HepG2 (cell line): ENCODE measurements at regions not wholly inside any gene's neighbourhood (a gene's known extent, or its start where the extent isn't known, plus 50 kb on each side); places are given as distances from the start of the nearest gene placed in this dataset.

Experiments
- ATAC-seq: fragments of 200-7000 bp; cut with Tn5 transposase; 3 replicates; pipeline ENCODE4 v1.9.1; 2020; ENCODE audit warnings: mild to moderate bottlenecking, moderate library complexity
- BruUV-seq: library from RNA; stranded (reverse); fragments of 400-500 nt; replicated peaks from 2 replicates; lab custom pipeline; 2021; lab: Mats Ljungman, UMichigan
- CTCF ChIA-PET: fragments of 300-600 bp; formaldehyde crosslinking; extraction: SDS; loops from one replicate; lab custom pipeline; 2021; ENCODE audit warnings: low total read pairs, inconsistent platforms, low intra/inter-chr PET ratio; lab: Yijun Ruan, JAX
- POLR2A ChIA-PET: fragments of 350-600 bp; sonication (Branson Sonifier 250); formaldehyde crosslinking; loops from one replicate; lab custom pipeline; 2020; ENCODE audit warnings: antibody characterized with exemption, inconsistent platforms; lab: Yijun Ruan, JAX
- DNase-seq: peaks from one replicate; pipeline ENCODE4 v3.0.0-alpha.2; 2015; ENCODE audit warnings: low spot score
- FAIRE-seq: peaks from 3 replicates; lab custom pipeline; 2011; peaks lifted over from hg19 to GRCh38; lab: Jason Lieb, UNC
- H2AFZ ChIP-seq: one replicate; pipeline ENCODE4 v1.6.1; 2011; ENCODE audit warnings: low read length, inconsistent platforms
- H3K27ac ChIP-seq: fragments of 300-600 bp; 3 replicates; pipeline ENCODE4 v1.8.0; 2011; ENCODE audit warnings: mixed run types, mild to moderate bottlenecking, mixed read lengths, low read length, inconsistent platforms; ENCODE audit not compliant: insufficient read depth; ENCODE audit errors: extremely low read length
- H3K27me3 ChIP-seq, 2 experiments: fragments of 200-600 bp in 1 of 2; 2 replicates in 1 of 2; 3 replicates in 1 of 2; pipeline versions ENCODE4 v1.6.0 to v1.8.0; 2011; ENCODE audit warnings: low read length in 2 of 2, mild to moderate bottlenecking in 2 of 2, moderate library complexity in 2 of 2, inconsistent platforms in 1 of 2; ENCODE audit not compliant: insufficient read depth in 2 of 2, control insufficient read depth in 1 of 2
- H3K36me3 ChIP-seq, 2 experiments: fragments of 200-600 bp in 1 of 2; replicated peaks in 1 of 2; 2 replicates in 1 of 2; 3 replicates in 1 of 2; pipeline versions ENCODE4 v1.5.1 to v1.8.0; 2011; ENCODE audit warnings: low read length in 2 of 2, inconsistent platforms in 1 of 2; ENCODE audit not compliant: insufficient read depth in 2 of 2, control insufficient read depth in 1 of 2
- H3K4me1 ChIP-seq: 2 replicates; pipeline ENCODE4 v1.5.1; 2012; ENCODE audit warnings: low read length, inconsistent platforms; ENCODE audit not compliant: insufficient read depth
- H3K4me2 ChIP-seq: 2 replicates; pipeline ENCODE4 v1.6.0; 2011; ENCODE audit warnings: low read depth, low read length, inconsistent platforms
- H3K4me3 ChIP-seq, 3 experiments: fragments of 200-600 bp in 1 of 3; sonication (generic), shearing (Covaris generic) in 1 of 3; replicated peaks in 1 of 3; 2 replicates each; pipeline ENCODE4 v1.5.1; 2011 to 2016; ENCODE audit warnings: low read length in 3 of 3, inconsistent platforms in 2 of 3, low read depth in 2 of 3, mild to moderate bottlenecking in 2 of 3, control low read depth in 1 of 3, mixed read lengths in 1 of 3; ENCODE audit not compliant: insufficient read depth in 1 of 3
- H3K79me2 ChIP-seq: one replicate; pipeline ENCODE4 v1.6.1; 2011; ENCODE audit warnings: low read length, inconsistent platforms; ENCODE audit not compliant: insufficient read depth
- H3K9ac ChIP-seq: 2 replicates; pipeline ENCODE4 v1.6.0; 2011; ENCODE audit warnings: mild to moderate bottlenecking, low read depth, low read length, inconsistent platforms; ENCODE audit not compliant: insufficient read depth
- H3K9me3 ChIP-seq: 2 replicates; pipeline ENCODE4 v1.5.1; 2012; ENCODE audit warnings: mild to moderate bottlenecking, low read length
- H4K20me1 ChIP-seq: 2 replicates; pipeline ENCODE4 v1.6.0; 2011; ENCODE audit warnings: inconsistent platforms, mild to moderate bottlenecking, low read length, moderate library complexity; ENCODE audit not compliant: insufficient read depth
- JUNB ChIP-seq: sonication (generic); formaldehyde crosslinking; IDR thresholded peaks from 2 replicates; pipeline ENCODE4 v1.8.0; 2022; ENCODE audit warnings: missing genetic modification reagents, mild to moderate bottlenecking, borderline replicate concordance
- KLF9 ChIP-seq: IDR thresholded peaks from 2 replicates; pipeline ENCODE4 v1.6.1; 2016; ENCODE audit warnings: low read depth
- RBM39 ChIP-seq: fragments of 200-400 bp; formaldehyde crosslinking; IDR thresholded peaks from one replicate; pipeline ENCODE4 v1.6.1; 2018; ENCODE audit warnings: antibody characterized with exemption, mild to moderate bottlenecking, low read depth, low read length; ENCODE audit not compliant: poor library complexity, severe bottlenecking
- SMAD9 ChIP-seq: sonication (generic); formaldehyde crosslinking; IDR thresholded peaks from 2 replicates; pipeline ENCODE4 v1.5.1; 2020; ENCODE audit warnings: mild to moderate bottlenecking, missing genetic modification reagents
- SRSF1 ChIP-seq: fragments of 200-400 bp; formaldehyde crosslinking; optimal IDR thresholded peaks from 2 replicates; pipeline ENCODE3; 2017; ENCODE audit warnings: mild to moderate bottlenecking, low read depth, low read length, moderate library complexity
- ZNF501 ChIP-seq: sonication (generic); formaldehyde crosslinking; IDR thresholded peaks from 2 replicates; pipeline ENCODE4 v1.5.1; 2020; ENCODE audit warnings: mild to moderate bottlenecking, moderate library complexity, missing genetic modification reagents
- whole genome bisulfite sequencing: methylation state at CpG from one replicate; pipeline ENCODE4 v1.1.6; 2017; ENCODE audit warnings: low lambda C conversion rate; 5-methylcytosine and 5-hydroxymethylcytosine counted together
- in situ Hi-C: cut with HindIII; loops from 2 replicates; pipeline ENCODE4 v1.10.0; 2017; ENCODE audit warnings: low pct_unique_long_range_greater_than_20kb; ENCODE audit not compliant: extremely low pct_ligation_motif_present
- intact Hi-C: fragments of 100-400 bp; cut with micrococcal nuclease; formaldehyde crosslinking; loops from one replicate; pipeline ENCODE4 v1.10.0; 2022; ENCODE audit not compliant: unreplicated experiment
- TF ChIP-seq, protein P1 (sequence below): sonication (generic); formaldehyde crosslinking; IDR thresholded peaks from 2 replicates; pipeline ENCODE4 v1.4.0; 2020; ENCODE audit warnings: missing genetic modification reagents
- TF ChIP-seq, protein P2 (sequence below): sonication (generic); formaldehyde crosslinking; IDR thresholded peaks from 2 replicates; pipeline ENCODE4 v1.5.0; 2020; ENCODE audit warnings: missing genetic modification reagents

DNA sequence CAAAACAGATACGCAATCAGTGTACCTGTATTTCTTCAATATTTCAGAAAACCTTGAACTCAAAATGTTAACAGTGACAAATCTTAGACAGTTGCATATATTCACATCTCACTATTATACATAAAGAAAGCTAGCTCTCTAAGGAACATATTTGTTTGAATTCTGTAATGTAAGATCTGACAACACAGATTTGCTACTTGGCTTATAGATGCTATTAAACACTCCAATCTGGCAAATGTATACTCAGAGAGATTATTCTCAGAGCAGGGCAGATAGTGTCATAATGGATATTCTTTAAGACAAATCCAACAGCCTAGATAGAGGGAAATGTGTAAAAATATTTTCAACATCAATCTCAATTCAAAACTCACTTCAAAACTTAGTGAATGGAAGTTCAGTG is 794.5 kb upstream of the CDH9 start:
- Histone ChIP-seq H3K4me1 (no peaks in the 10 kb centered on the region), H3K4me2 (no peak overlapping the region), H3K9ac (no peak overlapping the region), H4K20me1 (no peaks in the 10 kb centered on the region), H2AFZ (no peak overlapping the region), H3K79me2 (no peaks in the 10 kb centered on the region), H3K9me3 (no peaks in the 10 kb centered on the region), H3K36me3 (no peaks in the 10 kb centered on the region), H3K27me3 (no peaks in the 10 kb centered on the region), H3K27ac (no peak overlapping the region), H3K4me3 (no peak overlapping the region)
- intact Hi-C loops = no loop called here
- FAIRE-seq (no peak), DNase-seq (no peak), ATAC-seq (no peak)
- TF ChIP-seq RBM39 (no peak), KLF9 (no peak), ZNF501 (CRISPR knock-in tag) (no peak), SRSF1 (no peak), JUNB (CRISPR knock-in tag) (no peak), SMAD9 (CRISPR knock-in tag) (no peak)
- TF ChIP-seq, protein P1, sequence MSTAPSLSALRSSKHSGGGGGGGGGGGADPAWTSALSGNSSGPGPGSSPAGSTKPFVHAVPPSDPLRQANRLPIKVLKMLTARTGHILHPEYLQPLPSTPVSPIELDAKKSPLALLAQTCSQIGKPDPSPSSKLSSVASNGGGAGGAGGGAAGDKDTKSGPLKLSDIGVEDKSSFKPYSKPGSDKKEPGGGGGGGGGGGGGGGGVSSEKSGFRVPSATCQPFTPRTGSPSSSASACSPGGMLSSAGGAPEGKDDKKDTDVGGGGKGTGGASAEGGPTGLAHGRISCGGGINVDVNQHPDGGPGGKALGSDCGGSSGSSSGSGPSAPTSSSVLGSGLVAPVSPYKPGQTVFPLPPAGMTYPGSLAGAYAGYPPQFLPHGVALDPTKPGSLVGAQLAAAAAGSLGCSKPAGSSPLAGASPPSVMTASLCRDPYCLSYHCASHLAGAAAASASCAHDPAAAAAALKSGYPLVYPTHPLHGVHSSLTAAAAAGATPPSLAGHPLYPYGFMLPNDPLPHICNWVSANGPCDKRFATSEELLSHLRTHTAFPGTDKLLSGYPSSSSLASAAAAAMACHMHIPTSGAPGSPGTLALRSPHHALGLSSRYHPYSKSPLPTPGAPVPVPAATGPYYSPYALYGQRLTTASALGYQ = no peak
- TF ChIP-seq, protein P2, sequence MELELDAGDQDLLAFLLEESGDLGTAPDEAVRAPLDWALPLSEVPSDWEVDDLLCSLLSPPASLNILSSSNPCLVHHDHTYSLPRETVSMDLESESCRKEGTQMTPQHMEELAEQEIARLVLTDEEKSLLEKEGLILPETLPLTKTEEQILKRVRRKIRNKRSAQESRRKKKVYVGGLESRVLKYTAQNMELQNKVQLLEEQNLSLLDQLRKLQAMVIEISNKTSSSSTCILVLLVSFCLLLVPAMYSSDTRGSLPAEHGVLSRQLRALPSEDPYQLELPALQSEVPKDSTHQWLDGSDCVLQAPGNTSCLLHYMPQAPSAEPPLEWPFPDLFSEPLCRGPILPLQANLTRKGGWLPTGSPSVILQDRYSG (CRISPR knock-in tag) = no peak
- BruUV-seq = no TSS peak
- POLR2A ChIA-PET = no interaction called here
- in situ Hi-C loops = no loop called here
- CTCF ChIA-PET = no interaction called here
- 12% methylated on average over 1 of the region's 1 CpG for WGBS
